Lung (tissue), 11 donors: ENCODE measurements at regions not wholly inside any gene's neighbourhood (a gene's known extent, or its start where the extent isn't known, plus 50 kb on each side); places are given as distances from the start of the nearest gene placed in this dataset.

Experiments
- ATAC-seq: fragments of 200-7000 bp; cut with Tn5 transposase; one replicate; pipeline ENCODE4 v1.9.1; 2020; ENCODE audit warnings: moderate number of reproducible peaks; ENCODE audit not compliant: insufficient read depth, low FRiP score
- DNase-seq, 3 donors: peaks; one replicate each; pipeline ENCODE4 v3.0.0-alpha.2; 2013 to 2017
- H3K27ac ChIP-seq, 2 donors: one replicate each; pipeline ENCODE4 v1.5.1; 2013; ENCODE audit warnings: mild to moderate bottlenecking in 2 of 2, moderate library complexity in 2 of 2, control low read depth in 1 of 2, inconsistent platforms in 1 of 2, low read depth in 1 of 2, low read length in 1 of 2
- H3K27me3 ChIP-seq, 3 donors: one replicate each; pipeline ENCODE4 v1.5.1; 2013; ENCODE audit warnings: low read length in 2 of 3; ENCODE audit not compliant: control insufficient read depth in 3 of 3, insufficient read depth in 3 of 3
- H3K36me3 ChIP-seq, 4 donors: one replicate each; pipeline ENCODE4 v1.5.1; 2013; ENCODE audit warnings: low read length in 4 of 4, mild to moderate bottlenecking in 1 of 4, moderate library complexity in 1 of 4; ENCODE audit not compliant: control insufficient read depth in 4 of 4, insufficient read depth in 4 of 4
- H3K4me1 ChIP-seq, 5 donors: one replicate each; pipeline ENCODE4 v1.5.1; 2013; ENCODE audit warnings: low read length in 5 of 5, mild to moderate bottlenecking in 2 of 5, moderate library complexity in 1 of 5; ENCODE audit not compliant: control insufficient read depth in 5 of 5, insufficient read depth in 5 of 5
- H3K4me3 ChIP-seq: one replicate; pipeline ENCODE4 v1.5.1; 2013; ENCODE audit warnings: mild to moderate bottlenecking, control low read depth, moderate library complexity
- H3K9ac ChIP-seq, 2 donors: one replicate each; pipeline ENCODE4 v1.5.1; 2013; ENCODE audit warnings: low read length in 2 of 2, control low read depth in 1 of 2; ENCODE audit not compliant: insufficient read depth in 1 of 2
- H3K9me3 ChIP-seq, 4 donors: one replicate each; pipeline ENCODE4 v1.5.1; 2013; ENCODE audit warnings: low read length in 3 of 4, mild to moderate bottlenecking in 1 of 4, moderate library complexity in 1 of 4; ENCODE audit not compliant: control insufficient read depth in 4 of 4, insufficient read depth in 3 of 4
- WGBS, 2 donors: extraction: QIAGEN DNeasy Blood & Tissue Kit; methylation state at CpG; one replicate each; pipeline ENCODE4 v1.1.7; 2013; 5-methylcytosine and 5-hydroxymethylcytosine counted together
- TF ChIP-seq, protein P1 (sequence below): IDR thresholded peaks from 2 replicates; pipeline ENCODE4 v1.5.1; 2012; ENCODE audit warnings: mild to moderate bottlenecking; ENCODE audit errors: control extremely low read depth, extremely low read depth
- donor health status: control.
- donor health status: control.
- donor health status: Bipolar disorder and iron deficiency.
- donor health status: healthy.
- donor health status: DM: yes; HTN: yes; CAD: no.

- Histone ChIP-seq H3K9ac (no peak overlapping the region), H3K27me3 (peaks cover 0 to 8% (median 0%) of the 10 kb centered on the region in 3 donors), H3K4me1 (peaks cover 0 to 2% (median 0%) of the 10 kb centered on the region in 5 donors), H3K27ac (no peak overlapping the region), H3K36me3 (no peaks in the 10 kb centered on the region), H3K4me3 (no peak overlapping the region), H3K9me3 (no peaks in the 10 kb centered on the region)
- 61 to 72% methylated on average over 10 of the region's 10 CpGs for WGBS, 2 donors
- TF ChIP-seq, protein P1, sequence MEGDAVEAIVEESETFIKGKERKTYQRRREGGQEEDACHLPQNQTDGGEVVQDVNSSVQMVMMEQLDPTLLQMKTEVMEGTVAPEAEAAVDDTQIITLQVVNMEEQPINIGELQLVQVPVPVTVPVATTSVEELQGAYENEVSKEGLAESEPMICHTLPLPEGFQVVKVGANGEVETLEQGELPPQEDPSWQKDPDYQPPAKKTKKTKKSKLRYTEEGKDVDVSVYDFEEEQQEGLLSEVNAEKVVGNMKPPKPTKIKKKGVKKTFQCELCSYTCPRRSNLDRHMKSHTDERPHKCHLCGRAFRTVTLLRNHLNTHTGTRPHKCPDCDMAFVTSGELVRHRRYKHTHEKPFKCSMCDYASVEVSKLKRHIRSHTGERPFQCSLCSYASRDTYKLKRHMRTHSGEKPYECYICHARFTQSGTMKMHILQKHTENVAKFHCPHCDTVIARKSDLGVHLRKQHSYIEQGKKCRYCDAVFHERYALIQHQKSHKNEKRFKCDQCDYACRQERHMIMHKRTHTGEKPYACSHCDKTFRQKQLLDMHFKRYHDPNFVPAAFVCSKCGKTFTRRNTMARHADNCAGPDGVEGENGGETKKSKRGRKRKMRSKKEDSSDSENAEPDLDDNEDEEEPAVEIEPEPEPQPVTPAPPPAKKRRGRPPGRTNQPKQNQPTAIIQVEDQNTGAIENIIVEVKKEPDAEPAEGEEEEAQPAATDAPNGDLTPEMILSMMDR, result no peak
- ATAC-seq (no peak), DNase-seq (no peak)
Observed at GRCh38 chr11:45541693-45542434, 123.6 kb downstream of the CHST1 start.

- Histone ChIP-seq H3K27me3 (peaks cover 0 to 8% (median 0%) of the 10 kb centered on the region in 3 donors), H3K4me3 (no peak overlapping the region), H3K9me3 (no peaks in the 10 kb centered on the region), H3K36me3 (no peaks in the 10 kb centered on the region), H3K27ac (no peak overlapping the region), H3K9ac (no peak overlapping the region), H3K4me1 (peaks cover 0 to 2% (median 0%) of the 10 kb centered on the region in 5 donors)
- DNase-seq, result no peak
- TF ChIP-seq, protein P1, result no peak
- no peak for ATAC-seq
- 62 to 72% methylated on average over 2 of the region's 2 CpGs for WGBS, 2 donors
Observed at GRCh38 chr11:45538939-45539338, 126.5 kb downstream of the CHST1 start.

GRCh38 chr11:45538363-45538762, 127.1 kb downstream of the CHST1 start:
- H3K27me3 ChIP-seq, result peaks cover 0 to 8% (median 0%) of the 10 kb centered on the region in 3 donors
- TF ChIP-seq, protein P1, result no peak
- ATAC-seq, result peak; percentile 62
- no peak overlapping the region for H3K9ac ChIP-seq
- H3K4me3 ChIP-seq, result no peak overlapping the region
- 60 to 66% methylated on average over 12 of the region's 12 CpGs for WGBS, 2 donors
- DNase-seq, result peak in 1 of 3 donors; percentile 15
- H3K27ac ChIP-seq, result no peak overlapping the region
- no peaks in the 10 kb centered on the region for H3K9me3 ChIP-seq
- peaks cover 0 to 2% (median 0%) of the 10 kb centered on the region in 5 donors for H3K4me1 ChIP-seq
- no peaks in the 10 kb centered on the region for H3K36me3 ChIP-seq
